T-helper 2 cell treated with Interferon-gamma antibody and Interleukin-4, amounts not matched to agents 5 μg/mL and 100 μg/mL, for 36 hours (primary cell): ENCODE measurements at regions not wholly inside any gene's neighbourhood (a gene's known extent, or its start where the extent isn't known, plus 50 kb on each side); places are given as distances from the start of the nearest gene placed in this dataset.

Source experiments
- DNase-seq: peaks from one replicate; pipeline ENCODE4 v3.0.0; 2021; ENCODE audit warnings: low spot score
- H3K27ac Mint-ChIP-seq: one replicate; pipeline ENCODE4 v1.8.0; 2021; ENCODE audit warnings: mild to moderate bottlenecking, mixed read lengths
- H3K27me3 Mint-ChIP-seq: one replicate; pipeline ENCODE4 v1.8.0; 2021; ENCODE audit warnings: low read depth, mixed read lengths
- H3K36me3 Mint-ChIP-seq: one replicate; pipeline ENCODE4 v1.8.0; 2021; ENCODE audit warnings: low read depth, mixed read lengths
- H3K4me1 Mint-ChIP-seq: one replicate; pipeline ENCODE4 v1.8.0; 2021; ENCODE audit warnings: low read depth, mixed read lengths
- H3K4me3 Mint-ChIP-seq: one replicate; pipeline ENCODE4 v1.8.0; 2022; ENCODE audit warnings: mild to moderate bottlenecking, moderate library complexity, mixed read lengths
- H3K9me3 Mint-ChIP-seq: one replicate; pipeline ENCODE4 v1.8.0; 2021; ENCODE audit warnings: mixed read lengths

DNA sequence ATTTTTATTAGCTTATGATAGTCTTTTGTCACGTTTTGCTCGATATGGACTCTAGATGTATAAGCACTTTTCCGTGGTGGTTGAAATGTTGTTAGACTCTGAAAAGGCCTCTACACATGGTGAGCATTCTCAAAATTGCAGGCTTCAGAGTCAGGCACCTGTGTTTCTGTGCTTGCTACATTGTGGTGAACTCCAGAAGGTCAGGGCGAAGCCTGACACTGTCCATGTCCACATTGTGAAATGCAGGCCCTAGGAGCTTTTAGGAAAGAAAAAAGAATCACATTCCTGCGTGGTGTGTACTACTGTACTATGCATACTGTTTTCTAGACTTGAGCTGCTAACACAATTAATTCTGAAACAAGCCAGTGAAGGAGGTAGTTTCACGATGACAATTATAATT, 86.3 kb downstream of the HS3ST1 start:
- Mint-ChIP-seq H3K4me1 (no peaks in the 10 kb centered on the region), H3K9me3 (no peaks in the 10 kb centered on the region), H3K4me3 (no peak overlapping the region), H3K27ac (no peak overlapping the region), H3K36me3 (no peaks in the 10 kb centered on the region), H3K27me3 (peaks cover 2% of the 10 kb centered on the region)
- DNase-seq: no peak

DNA sequence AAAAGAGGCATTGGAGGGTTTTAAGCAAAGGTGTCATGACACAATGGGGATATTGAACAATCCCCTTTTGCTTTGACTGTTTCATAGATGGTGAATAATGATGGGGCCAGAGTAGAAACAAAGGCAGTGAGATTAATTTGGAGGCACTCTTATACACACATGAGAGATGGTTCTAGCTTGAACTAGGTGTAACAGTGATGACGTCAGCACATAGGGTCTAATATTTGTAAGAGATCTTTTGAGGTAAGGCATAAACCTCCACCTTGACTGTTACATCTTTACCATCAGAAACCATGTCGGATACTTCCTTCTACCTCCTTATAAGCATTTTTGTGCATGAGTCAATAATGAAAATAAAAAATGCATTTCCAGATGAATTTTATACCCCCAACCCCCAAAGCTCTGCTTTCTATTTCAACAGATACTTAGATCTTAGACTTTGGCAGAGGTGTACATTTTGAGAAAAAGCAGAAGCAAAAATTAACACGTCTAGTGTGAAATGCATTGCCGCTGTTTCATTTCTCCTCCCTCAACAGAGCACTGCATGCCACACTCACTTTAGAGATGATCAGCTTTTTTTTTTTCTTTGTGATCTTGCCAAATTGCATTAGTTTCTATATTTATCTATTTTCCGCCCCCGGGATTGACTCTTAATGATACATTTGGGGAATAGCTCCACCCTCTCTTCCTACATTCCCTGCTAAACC, 87.2 kb downstream of the HS3ST1 start:
- no peak overlapping the region for H3K27ac Mint-ChIP-seq
- peaks cover 2% of the 10 kb centered on the region for H3K27me3 Mint-ChIP-seq
- no peak for DNase-seq
- no peaks in the 10 kb centered on the region for H3K9me3 Mint-ChIP-seq
- no peak overlapping the region for H3K4me3 Mint-ChIP-seq
- no peaks in the 10 kb centered on the region for H3K36me3 Mint-ChIP-seq
- no peaks in the 10 kb centered on the region for H3K4me1 Mint-ChIP-seq

DNA sequence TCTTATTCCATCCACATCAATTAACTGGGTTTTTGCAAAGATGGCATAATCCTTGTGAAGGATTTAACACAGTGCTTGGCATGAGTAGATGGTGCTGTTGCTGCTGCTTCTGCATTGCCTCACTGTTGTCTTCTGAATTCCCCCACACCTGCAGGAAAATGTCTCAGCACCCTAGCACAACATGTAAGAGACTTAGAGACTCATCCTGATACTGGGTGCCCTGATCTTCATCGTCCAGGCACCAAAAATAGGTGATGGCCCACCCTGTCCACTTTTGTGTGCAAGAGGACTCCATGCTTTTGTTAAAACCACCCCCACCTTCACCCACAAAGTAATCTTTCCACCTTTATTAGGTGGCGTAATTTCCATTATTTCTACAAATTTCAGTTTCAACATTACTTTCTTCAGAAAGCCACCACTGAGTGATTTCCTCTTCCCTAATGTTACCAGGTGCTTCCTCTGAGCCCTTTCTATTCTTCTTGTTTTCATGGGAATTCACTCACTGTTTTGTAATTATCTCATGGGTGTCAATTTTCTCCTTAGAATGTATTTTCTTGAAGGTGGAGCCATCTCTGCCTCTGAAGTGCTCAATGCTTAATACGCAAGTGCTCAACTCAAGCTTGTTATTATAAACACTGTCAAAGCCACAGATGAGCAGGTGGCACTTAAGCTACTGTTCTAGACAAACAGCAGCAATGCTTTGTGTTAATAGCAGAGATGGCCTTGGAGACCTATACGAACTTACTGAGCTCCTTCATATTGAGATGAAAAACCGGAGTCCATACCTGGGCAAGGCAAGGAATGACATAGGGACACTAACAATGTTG, 89.5 kb downstream of the HS3ST1 start:
- Mint-ChIP-seq H3K4me3 (no peak overlapping the region), H3K36me3 (no peaks in the 10 kb centered on the region), H3K27me3 (no peaks in the 10 kb centered on the region), H3K27ac (no peak overlapping the region), H3K4me1 (no peaks in the 10 kb centered on the region), H3K9me3 (no peaks in the 10 kb centered on the region)
- DNase-seq: no peak

DNA sequence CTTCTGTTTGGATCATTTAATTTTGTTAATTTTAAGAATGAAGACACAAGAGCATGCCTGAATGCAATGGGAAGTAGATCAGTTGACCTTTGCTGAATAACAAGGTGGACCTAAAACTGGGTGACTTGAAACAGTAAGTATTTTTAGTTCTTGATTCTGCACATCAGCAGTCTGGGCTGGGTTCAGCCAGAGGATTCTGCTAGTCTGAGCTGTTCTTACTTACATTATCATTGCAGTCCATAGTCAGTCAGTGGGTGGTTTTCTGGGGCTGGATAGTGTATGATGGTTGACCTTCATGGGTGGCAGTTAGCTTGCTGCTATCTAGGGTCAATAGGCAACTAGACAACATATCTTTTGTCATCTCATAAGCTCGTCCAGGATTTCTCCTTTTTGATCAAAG, 91.4 kb downstream of the HS3ST1 start:
- H3K9me3 Mint-ChIP-seq: no peaks in the 10 kb centered on the region
- no peak for DNase-seq
- no peaks in the 10 kb centered on the region for H3K27me3 Mint-ChIP-seq
- no peak overlapping the region for H3K27ac Mint-ChIP-seq
- H3K4me1 Mint-ChIP-seq: no peaks in the 10 kb centered on the region
- no peak overlapping the region for H3K4me3 Mint-ChIP-seq
- no peaks in the 10 kb centered on the region for H3K36me3 Mint-ChIP-seq

DNA sequence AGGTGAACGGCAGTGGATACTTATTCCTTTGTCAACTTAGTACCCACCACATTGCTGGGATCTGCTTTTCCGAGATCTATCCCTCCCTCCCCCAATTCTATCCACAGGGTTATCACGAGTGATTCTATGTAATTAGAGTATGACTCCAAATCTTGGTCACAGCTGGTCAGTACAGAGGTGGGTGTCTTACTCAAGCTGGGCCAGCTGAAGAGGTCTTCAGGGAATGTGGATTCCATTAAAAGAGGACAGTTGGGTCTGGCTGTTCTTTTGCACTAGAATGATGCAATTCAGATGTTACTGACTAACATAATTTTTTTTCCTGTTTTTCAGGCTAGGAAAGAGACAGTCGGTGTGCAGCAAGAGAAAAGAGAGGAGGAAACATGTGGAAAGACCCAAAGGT, 92.3 kb downstream of the HS3ST1 start:
- Mint-ChIP-seq H3K36me3 (no peaks in the 10 kb centered on the region), H3K27me3 (no peaks in the 10 kb centered on the region), H3K4me3 (no peak overlapping the region), H3K9me3 (no peaks in the 10 kb centered on the region), H3K27ac (no peak overlapping the region), H3K4me1 (no peaks in the 10 kb centered on the region)
- DNase-seq: no peak

DNA sequence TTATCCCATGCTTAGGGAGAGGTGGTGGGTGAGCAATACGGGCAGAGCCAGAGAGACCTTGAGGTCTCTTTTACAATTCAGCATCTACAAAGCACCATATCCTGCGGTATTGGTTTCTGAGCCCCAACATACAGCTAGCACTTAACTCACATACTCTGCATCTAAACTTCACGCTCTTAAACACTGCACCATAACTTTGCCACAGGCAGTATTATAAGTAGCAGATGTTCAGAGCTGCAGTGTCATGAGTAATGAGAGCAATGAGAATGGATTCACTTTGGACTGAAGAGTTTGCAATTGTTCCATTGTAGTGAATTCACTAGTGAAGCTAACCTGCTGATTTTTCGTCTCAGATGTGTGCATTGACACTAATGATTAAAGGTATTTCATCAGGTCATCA, 93.8 kb downstream of the HS3ST1 start:
- H3K4me3 Mint-ChIP-seq: no peak overlapping the region
- H3K9me3 Mint-ChIP-seq: no peaks in the 10 kb centered on the region
- no peaks in the 10 kb centered on the region for H3K4me1 Mint-ChIP-seq
- DNase-seq: no peak
- no peak overlapping the region for H3K27ac Mint-ChIP-seq
- H3K27me3 Mint-ChIP-seq: no peaks in the 10 kb centered on the region
- no peaks in the 10 kb centered on the region for H3K36me3 Mint-ChIP-seq

DNA sequence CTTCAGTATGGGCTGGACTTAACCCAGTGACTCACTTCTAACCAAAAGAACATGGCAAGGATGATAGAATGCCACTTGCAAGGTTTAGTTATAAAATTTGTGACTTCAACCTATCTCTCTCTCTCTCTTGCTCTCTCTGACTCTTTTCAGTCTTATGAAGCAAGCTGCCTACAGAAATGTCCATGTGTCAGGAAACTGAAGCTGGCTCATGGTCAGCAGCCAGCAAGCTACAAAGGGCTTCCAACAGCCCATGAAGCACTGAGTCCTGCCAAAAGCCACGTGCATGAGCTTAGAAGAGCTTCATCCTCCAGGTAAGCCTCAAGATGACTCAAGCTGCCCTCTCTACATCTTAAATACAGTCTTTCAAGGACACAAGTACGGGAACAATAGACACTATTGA, 100.3 kb downstream of the HS3ST1 start:
- Mint-ChIP-seq H3K4me3 (no peak overlapping the region), H3K9me3 (peaks cover 4% of the 10 kb centered on the region), H3K27me3 (no peaks in the 10 kb centered on the region), H3K27ac (no peak overlapping the region), H3K4me1 (no peaks in the 10 kb centered on the region), H3K36me3 (no peaks in the 10 kb centered on the region)
- no peak for DNase-seq

DNA sequence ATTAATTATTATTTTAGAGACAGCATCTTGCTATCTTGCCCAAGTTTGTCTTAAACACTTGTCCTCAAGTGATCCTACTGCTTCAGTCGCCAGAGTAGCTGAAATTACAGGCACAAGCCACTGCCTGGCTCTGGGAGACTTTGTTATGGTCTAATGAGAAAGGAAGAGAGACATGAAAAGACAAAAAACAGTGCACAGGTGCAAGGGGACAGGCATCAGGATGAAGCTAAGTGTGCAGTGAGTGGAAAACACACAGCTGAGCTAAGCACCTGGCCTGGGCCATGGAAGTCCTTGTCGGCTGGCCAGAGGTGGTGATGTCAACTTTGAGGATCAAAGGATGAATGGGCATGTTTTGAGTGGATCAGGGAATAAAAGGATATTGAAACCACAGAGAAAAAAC, 102.7 kb downstream of the HS3ST1 start:
- H3K27ac Mint-ChIP-seq: no peak overlapping the region
- H3K4me3 Mint-ChIP-seq: no peak overlapping the region
- no peak for DNase-seq
- H3K4me1 Mint-ChIP-seq: no peaks in the 10 kb centered on the region
- peaks cover 14% of the 10 kb centered on the region for H3K9me3 Mint-ChIP-seq
- no peaks in the 10 kb centered on the region for H3K27me3 Mint-ChIP-seq
- no peaks in the 10 kb centered on the region for H3K36me3 Mint-ChIP-seq

DNA sequence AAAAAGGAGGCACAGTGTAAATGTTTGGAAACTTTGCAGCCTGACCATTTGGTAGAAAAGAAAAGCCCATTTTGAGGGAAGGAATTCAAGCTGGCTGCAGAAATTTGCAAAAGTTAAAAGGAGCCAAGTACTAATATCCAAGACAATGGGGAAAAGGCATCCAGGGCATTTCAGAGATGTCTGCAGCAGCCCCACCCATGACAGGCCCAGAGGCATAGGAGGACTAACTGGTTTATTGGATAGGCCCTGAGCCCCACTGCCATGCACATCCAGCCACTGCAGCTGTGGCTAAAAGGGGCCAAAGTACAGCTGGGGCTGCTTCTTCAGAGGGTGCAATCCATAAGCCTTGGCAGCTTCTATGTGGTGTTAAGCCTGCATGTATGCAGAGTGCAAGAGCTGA, 104.9 kb downstream of the HS3ST1 start:
- no peaks in the 10 kb centered on the region for H3K36me3 Mint-ChIP-seq
- H3K27ac Mint-ChIP-seq: no peak overlapping the region
- no peaks in the 10 kb centered on the region for H3K27me3 Mint-ChIP-seq
- no peak for DNase-seq
- H3K4me3 Mint-ChIP-seq: no peak overlapping the region
- no peaks in the 10 kb centered on the region for H3K4me1 Mint-ChIP-seq
- H3K9me3 Mint-ChIP-seq: peaks cover 14% of the 10 kb centered on the region

DNA sequence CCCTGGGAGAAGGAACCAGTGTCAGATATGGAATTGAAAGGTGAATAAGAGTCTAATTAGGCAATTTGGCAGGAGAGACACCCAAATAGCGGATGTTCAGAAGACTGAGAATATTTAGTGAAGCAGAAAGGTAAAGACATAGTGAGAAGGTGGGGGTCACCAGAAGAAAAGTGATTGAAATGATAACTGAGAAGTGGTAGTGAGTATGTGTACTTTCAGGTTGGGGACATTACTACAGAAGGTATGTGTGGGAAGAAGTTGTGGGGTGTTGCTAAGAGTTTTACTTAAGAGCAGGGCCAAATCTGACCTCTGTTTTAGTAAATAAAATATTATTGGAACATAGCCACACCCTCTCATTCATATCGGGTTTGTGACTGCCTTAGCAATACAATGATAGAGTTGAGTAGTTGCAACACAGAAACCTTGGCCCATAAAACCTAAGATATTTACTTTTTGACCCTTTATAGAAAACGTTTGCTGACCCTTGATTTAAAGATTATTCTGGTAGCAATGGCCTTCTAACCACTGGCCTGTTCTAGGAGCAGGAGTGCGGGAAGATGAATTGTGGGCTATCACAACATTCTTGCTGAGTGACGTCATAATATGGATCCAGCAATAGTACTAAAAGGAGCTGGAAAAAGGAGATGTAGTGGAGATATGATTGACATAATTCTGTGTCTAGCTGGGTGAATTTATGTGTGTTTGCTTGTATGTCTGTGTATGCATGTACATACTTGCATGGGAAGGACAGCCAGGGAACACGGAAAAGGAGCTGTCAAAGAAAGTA, 115.3 kb downstream of the HS3ST1 start:
- H3K9me3 Mint-ChIP-seq: peaks cover 7% of the 10 kb centered on the region
- H3K27me3 Mint-ChIP-seq: no peaks in the 10 kb centered on the region
- H3K4me3 Mint-ChIP-seq: no peak overlapping the region
- DNase-seq: no peak
- H3K27ac Mint-ChIP-seq: no peak overlapping the region
- no peaks in the 10 kb centered on the region for H3K36me3 Mint-ChIP-seq
- H3K4me1 Mint-ChIP-seq: no peaks in the 10 kb centered on the region

DNA sequence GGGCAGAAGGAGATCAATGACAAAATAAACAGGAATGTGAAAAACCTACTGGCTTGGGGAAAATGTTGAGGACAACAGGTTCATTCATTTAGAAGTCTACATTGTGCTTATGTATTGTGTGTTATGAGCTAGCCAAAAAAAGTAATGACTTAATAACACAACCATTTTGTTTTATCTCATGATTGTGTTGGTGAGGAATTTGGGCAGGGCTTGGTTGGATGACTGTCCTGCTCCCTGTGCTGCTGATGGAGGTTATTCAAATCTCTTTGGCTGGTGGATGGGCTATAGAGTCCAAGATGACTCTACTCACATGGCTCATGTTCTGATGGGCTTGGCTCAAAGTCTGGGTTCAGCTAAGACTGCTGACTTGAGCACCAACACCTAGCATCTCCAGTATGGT, 116.3 kb downstream of the HS3ST1 start:
- Mint-ChIP-seq H3K36me3 (no peaks in the 10 kb centered on the region), H3K9me3 (no peaks in the 10 kb centered on the region), H3K4me1 (no peaks in the 10 kb centered on the region), H3K27ac (no peak overlapping the region), H3K4me3 (no peak overlapping the region), H3K27me3 (no peaks in the 10 kb centered on the region)
- DNase-seq: no peak

DNA sequence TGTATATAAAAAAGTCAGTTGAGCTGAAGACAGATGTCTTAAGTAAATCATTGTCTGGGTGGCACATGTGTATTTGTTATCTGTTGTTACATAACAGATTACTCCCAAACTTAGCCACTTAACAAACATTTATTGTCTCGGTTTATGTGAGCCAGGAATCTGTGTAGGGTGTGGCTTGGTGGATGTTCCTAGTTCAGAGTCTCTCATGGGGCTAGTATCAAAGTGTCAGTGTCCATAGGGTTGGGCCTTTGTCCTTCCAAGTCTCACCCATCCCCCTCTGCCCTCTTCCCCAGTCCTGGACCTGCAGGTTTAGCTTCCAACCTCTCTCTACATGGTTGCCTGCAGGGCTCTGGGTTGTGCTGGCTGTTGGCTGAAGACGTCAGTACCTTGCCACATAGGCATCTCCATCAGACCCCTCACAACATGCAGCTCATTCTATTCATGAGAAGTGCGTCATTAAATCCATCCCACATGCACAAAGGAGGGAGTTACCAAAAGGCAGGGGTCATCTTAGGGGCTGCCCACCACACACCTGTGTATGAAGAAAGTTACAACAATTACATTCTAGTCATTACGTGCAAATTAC, 127.5 kb downstream of the HS3ST1 start:
- Mint-ChIP-seq H3K4me3 (no peak overlapping the region), H3K4me1 (no peaks in the 10 kb centered on the region), H3K27me3 (no peaks in the 10 kb centered on the region), H3K36me3 (no peaks in the 10 kb centered on the region), H3K27ac (no peak overlapping the region), H3K9me3 (no peaks in the 10 kb centered on the region)
- DNase-seq: no peak

DNA sequence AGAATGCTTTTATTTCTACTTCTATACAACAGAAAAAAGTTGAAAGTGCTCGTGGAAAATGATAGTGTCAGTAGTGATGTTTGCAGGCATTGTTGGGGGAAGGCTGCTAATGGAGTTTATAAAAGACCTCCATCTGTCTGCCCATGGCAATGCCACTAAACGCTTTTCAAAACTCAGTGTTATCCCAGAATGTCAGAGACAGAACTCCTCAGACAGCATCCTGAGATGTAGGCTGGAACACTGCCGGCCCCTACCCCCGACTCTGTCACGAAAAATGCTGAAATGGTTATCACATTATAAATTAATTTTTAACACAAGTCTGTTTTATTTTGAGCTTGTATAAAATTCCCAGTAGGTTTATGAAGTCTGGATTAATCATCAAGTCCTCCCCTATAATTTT, 128.9 kb downstream of the HS3ST1 start:
- no peaks in the 10 kb centered on the region for H3K9me3 Mint-ChIP-seq
- no peaks in the 10 kb centered on the region for H3K4me1 Mint-ChIP-seq
- DNase-seq: no peak
- no peak overlapping the region for H3K27ac Mint-ChIP-seq
- no peak overlapping the region for H3K4me3 Mint-ChIP-seq
- no peaks in the 10 kb centered on the region for H3K27me3 Mint-ChIP-seq
- H3K36me3 Mint-ChIP-seq: no peaks in the 10 kb centered on the region

DNA sequence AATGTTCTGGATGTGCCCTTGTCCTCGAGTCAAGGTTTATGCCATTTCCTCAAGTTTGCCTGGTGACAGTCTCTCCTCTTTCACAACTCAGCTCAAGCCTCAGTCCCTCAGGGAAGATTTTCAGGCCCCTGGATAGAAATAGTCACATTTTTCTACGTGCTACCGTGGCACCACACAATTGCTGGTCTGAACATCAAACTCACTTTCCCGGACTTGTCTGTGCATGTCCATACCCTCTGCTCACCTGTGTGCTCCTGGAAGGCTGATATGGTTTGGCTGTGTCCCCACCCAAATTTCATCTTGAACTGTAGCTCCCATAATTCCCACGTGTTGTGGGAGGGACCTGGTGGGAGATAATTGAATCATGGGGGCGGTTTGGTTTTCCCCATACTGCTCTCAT, 129.7 kb downstream of the HS3ST1 start:
- no peak for DNase-seq

More for the DNA sequence above, 129.7 kb downstream of the HS3ST1 start:
- Mint-ChIP-seq H3K27ac (no peak overlapping the region), H3K36me3 (no peaks in the 10 kb centered on the region), H3K27me3 (no peaks in the 10 kb centered on the region), H3K9me3 (no peaks in the 10 kb centered on the region), H3K4me1 (no peaks in the 10 kb centered on the region), H3K4me3 (no peak overlapping the region)
